OCI-LY3 (cell line): ENCODE measurements at regions not wholly inside any gene's neighbourhood (a gene's known extent, or its start where the extent isn't known, plus 50 kb on each side); places are given as distances from the start of the nearest gene placed in this dataset.

ENCODE experiments used
- H2AFZ ChIP-seq: fragments of 200-600, 300-600 bp; shearing (Covaris generic); 2 replicates; pipeline ENCODE4 v1.6.0; 2014; ENCODE audit warnings: antibody characterized with exemption, low read depth, low read length
- H3K27ac ChIP-seq: fragments of 200-600, 300-600 bp; sonication (generic); 2 replicates; pipeline ENCODE4 v1.5.1; 2014; ENCODE audit warnings: mild to moderate bottlenecking, low read length, moderate library complexity, mixed read lengths
- H3K27me3 ChIP-seq: fragments of 200-600, 300-600 bp; sonication (generic); 2 replicates; pipeline ENCODE4 v1.6.1; 2014; ENCODE audit warnings: low read depth, low read length, mixed read lengths
- H3K36me3 ChIP-seq: fragments of 200-600, 300-600 bp; sonication (generic); replicated peaks from 2 replicates; pipeline ENCODE3; 2014; ENCODE audit warnings: low read depth, low read length, mixed read lengths
- H3K4me1 ChIP-seq: fragments of 300-600, 200-600 bp; sonication (generic); 2 replicates; pipeline ENCODE4 v1.6.1; 2014; ENCODE audit warnings: low read length, mixed read lengths
- H3K4me2 ChIP-seq: fragments of 200-600, 300-600 bp; sonication (generic); 2 replicates; pipeline ENCODE4 v1.6.1; 2014; ENCODE audit warnings: low read length, mixed read lengths
- H3K4me3 ChIP-seq: fragments of 300-600, 200-600 bp; sonication (generic); 2 replicates; pipeline ENCODE4 v1.5.1; 2014; ENCODE audit warnings: antibody characterized with exemption, mild to moderate bottlenecking, low read length, moderate library complexity
- H3K79me2 ChIP-seq: fragments of 300-600, 200-600 bp; shearing (Covaris generic); 2 replicates; pipeline ENCODE4 v1.6.1; 2014; ENCODE audit warnings: mild to moderate bottlenecking, low read length, mixed read lengths
- H3K9ac ChIP-seq: fragments of 300-600, 200-600 bp; shearing (Covaris generic); 2 replicates; pipeline ENCODE4 v1.6.0; 2014; ENCODE audit warnings: mild to moderate bottlenecking, low read length, moderate library complexity
- H3K9me3 ChIP-seq: fragments of 200-600, 300-600 bp; shearing (Covaris generic); 2 replicates; pipeline ENCODE4 v1.6.1; 2014; ENCODE audit warnings: low read length, mixed read lengths; ENCODE audit not compliant: insufficient read depth
- H4K20me1 ChIP-seq: fragments of 200-600, 300-600 bp; sonication (generic); 2 replicates; pipeline ENCODE4 v1.6.1; 2016; ENCODE audit warnings: low read length, mixed read lengths; ENCODE audit not compliant: insufficient read depth
- CTCF ChIP-seq: fragments of 200-600, 300-600 bp; sonication (generic); IDR thresholded peaks from 2 replicates; pipeline ENCODE4 v1.5.1; 2014; ENCODE audit warnings: antibody characterized with exemption, low read length, low read depth
- EZH2phosphoT487 ChIP-seq: fragments of 200-600 bp; shearing (Covaris generic); IDR thresholded peaks from 2 replicates; pipeline ENCODE4 v1.6.1; 2018; ENCODE audit warnings: antibody characterized with exemption, mixed run types, low read depth

DNA sequence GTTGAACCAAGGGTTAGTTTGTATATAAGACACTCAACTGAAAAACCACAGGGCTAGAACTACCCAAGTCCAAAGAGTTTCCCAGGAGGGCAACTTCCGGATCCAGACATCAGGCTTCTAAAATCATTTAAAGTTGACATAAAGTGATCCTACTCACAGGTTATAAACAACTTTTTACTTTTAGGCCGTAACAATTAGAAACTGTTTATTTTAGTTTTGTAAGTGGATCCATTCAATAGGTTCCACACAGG lies 454.6 kb downstream of the MEIS1 start:
- no peak overlapping the region for H3K4me2 ChIP-seq
- no peak for TF ChIP-seq CTCF
- no peak for TF ChIP-seq EZH2phosphoT487
- H4K20me1 ChIP-seq: no peaks in the 10 kb centered on the region
- no peaks in the 10 kb centered on the region for H3K4me1 ChIP-seq
- H2AFZ ChIP-seq: no peak overlapping the region
- H3K36me3 ChIP-seq: no peaks in the 10 kb centered on the region
- no peak overlapping the region for H3K9ac ChIP-seq
- no peak overlapping the region for H3K4me3 ChIP-seq
- no peaks in the 10 kb centered on the region for H3K79me2 ChIP-seq
- H3K9me3 ChIP-seq: no peaks in the 10 kb centered on the region
- no peak overlapping the region for H3K27ac ChIP-seq
- H3K27me3 ChIP-seq: no peaks in the 10 kb centered on the region

- Histone ChIP-seq H3K27ac (no peak overlapping the region), H3K36me3 (no peaks in the 10 kb centered on the region)
- no peak for TF ChIP-seq EZH2phosphoT487
- TF ChIP-seq CTCF: no peak
Measured at GRCh38 chr2:66890166-66890742, 455.3 kb downstream of the MEIS1 start.

GRCh38 chr2:66895206-66895605 lies 460.3 kb downstream of the MEIS1 start:
- H2AFZ ChIP-seq: no peak overlapping the region
- TF ChIP-seq EZH2phosphoT487 (no peak), CTCF (no peak)
- H3K36me3 ChIP-seq: no peaks in the 10 kb centered on the region
- no peaks in the 10 kb centered on the region for H3K27me3 ChIP-seq
- no peak overlapping the region for H3K9ac ChIP-seq
- no peak overlapping the region for H3K27ac ChIP-seq
- no peak overlapping the region for H3K4me3 ChIP-seq
- H4K20me1 ChIP-seq: no peaks in the 10 kb centered on the region
- H3K79me2 ChIP-seq: no peaks in the 10 kb centered on the region
- no peaks in the 10 kb centered on the region for H3K9me3 ChIP-seq
- H3K4me1 ChIP-seq: no peaks in the 10 kb centered on the region
- H3K4me2 ChIP-seq: no peak overlapping the region

More at GRCh38 chr2:66890166-66890742, 455.3 kb downstream of the MEIS1 start:
- Histone ChIP-seq H3K27me3 (no peaks in the 10 kb centered on the region), H3K4me1 (no peaks in the 10 kb centered on the region), H4K20me1 (no peaks in the 10 kb centered on the region), H3K4me3 (no peak overlapping the region), H3K9ac (no peak overlapping the region), H3K9me3 (no peaks in the 10 kb centered on the region), H3K4me2 (no peak overlapping the region), H2AFZ (no peak overlapping the region), H3K79me2 (no peaks in the 10 kb centered on the region)

- Histone ChIP-seq H3K27ac (no peak overlapping the region), H3K9ac (no peak overlapping the region), H3K9me3 (no peaks in the 10 kb centered on the region), H3K4me2 (no peak overlapping the region), H3K27me3 (no peaks in the 10 kb centered on the region), H4K20me1 (no peaks in the 10 kb centered on the region), H3K79me2 (no peaks in the 10 kb centered on the region), H3K4me1 (no peaks in the 10 kb centered on the region), H3K4me3 (no peak overlapping the region), H2AFZ (no peak overlapping the region), H3K36me3 (no peaks in the 10 kb centered on the region)
- TF ChIP-seq EZH2phosphoT487: no peak
- TF ChIP-seq CTCF: no peak
Measured at GRCh38 chr2:66896131-66896530, 461.2 kb downstream of the MEIS1 start.
